Liver (tissue), 8 donors: ENCODE measurements at regions not wholly inside any gene's neighbourhood (a gene's known extent, or its start where the extent isn't known, plus 50 kb on each side); places are given as distances from the start of the nearest gene placed in this dataset.

Experiments
- DNase-seq: peaks from one replicate; pipeline ENCODE4 v3.0.0-alpha.2; 2017; ENCODE audit warnings: low spot score
- H3K27ac ChIP-seq, 2 donors: one replicate each; pipeline ENCODE4 v1.7.0; 2013; ENCODE audit warnings: inconsistent platforms in 2 of 2, low read length in 2 of 2, control low read depth in 1 of 2, low read depth in 1 of 2, mild to moderate bottlenecking in 1 of 2
- H3K27me3 ChIP-seq, 4 donors: one replicate each; pipeline versions ENCODE4 v1.6.1 to v1.7.0; 2013; ENCODE audit warnings: low read length in 3 of 4, inconsistent platforms in 1 of 4, mild to moderate bottlenecking in 1 of 4, moderate library complexity in 1 of 4; ENCODE audit not compliant: control insufficient read depth in 4 of 4, insufficient read depth in 4 of 4
- H3K36me3 ChIP-seq, 4 donors: one replicate each; pipeline versions ENCODE4 v1.6.1 to v1.7.0; 2013; ENCODE audit warnings: low read length in 3 of 4, mild to moderate bottlenecking in 3 of 4, low read depth in 1 of 4, moderate library complexity in 1 of 4; ENCODE audit not compliant: control insufficient read depth in 4 of 4, insufficient read depth in 3 of 4
- H3K4me1 ChIP-seq, 4 donors: one replicate each; pipeline versions ENCODE4 v1.6.1 to v1.7.0; 2013; ENCODE audit warnings: low read length in 3 of 4, mild to moderate bottlenecking in 3 of 4, moderate library complexity in 1 of 4; ENCODE audit not compliant: control insufficient read depth in 4 of 4, insufficient read depth in 4 of 4
- H3K4me3 ChIP-seq, 3 donors: one replicate each; pipeline versions ENCODE4 v1.6.1 to v1.7.0; 2013; ENCODE audit warnings: low read length in 3 of 3, control low read depth in 1 of 3, low read depth in 1 of 3, mild to moderate bottlenecking in 1 of 3
- H3K9ac ChIP-seq, 2 donors: one replicate each; pipeline ENCODE4 v1.7.0; 2013; ENCODE audit warnings: low read length in 2 of 2, mild to moderate bottlenecking in 2 of 2, moderate library complexity in 2 of 2, control low read depth in 1 of 2, low read depth in 1 of 2
- H3K9me3 ChIP-seq, 4 donors: one replicate each; pipeline versions ENCODE4 v1.6.1 to v1.7.0; 2013; ENCODE audit warnings: low read length in 3 of 4; ENCODE audit not compliant: control insufficient read depth in 4 of 4
- ATF3 ChIP-seq: IDR thresholded peaks from 2 replicates; pipeline ENCODE4 v1.6.1; 2016; ENCODE audit warnings: antibody characterized with exemption
- CTCF ChIP-seq: fragments of 150-350 bp; IDR thresholded peaks from 2 replicates; pipeline ENCODE4 v1.5.1; 2017; ENCODE audit warnings: improper control_type of control experiment, low read depth, low read length; ENCODE audit not compliant: missing input control
- EGR1 ChIP-seq, 2 donors: IDR thresholded peaks; 2 replicates each; pipeline ENCODE4 v1.6.1; 2016 to 2018; ENCODE audit warnings: antibody characterized with exemption in 2 of 2, low read depth in 2 of 2
- FOXA1 ChIP-seq: IDR thresholded peaks from 2 replicates; pipeline ENCODE4 v1.6.1; 2016; ENCODE audit warnings: antibody characterized with exemption
- FOXA2 ChIP-seq: IDR thresholded peaks from 2 replicates; pipeline ENCODE4 v1.6.1; 2016; ENCODE audit warnings: antibody characterized with exemption
- GABPA ChIP-seq, 2 donors: IDR thresholded peaks in 1 of 2; conservative IDR thresholded peaks in 1 of 2; 2 replicates each; pipeline ENCODE4 v1.6.1; 2016; ENCODE audit warnings: antibody characterized with exemption in 2 of 2, mild to moderate bottlenecking in 1 of 2, moderate library complexity in 1 of 2
- HNF4A ChIP-seq, 2 donors: conservative IDR thresholded peaks; 2 replicates each; pipeline ENCODE4 v1.6.1; 2016; ENCODE audit warnings: antibody characterized with exemption in 2 of 2, mild to moderate bottlenecking in 2 of 2
- HNF4G ChIP-seq: IDR thresholded peaks from 2 replicates; pipeline ENCODE4 v1.6.1; 2016; ENCODE audit warnings: antibody characterized with exemption
- JUND ChIP-seq, 2 donors: IDR thresholded peaks; 2 replicates each; pipeline ENCODE4 v1.6.1; 2016; ENCODE audit warnings: antibody characterized with exemption in 2 of 2
- RAD21 ChIP-seq, 2 donors: IDR thresholded peaks; 2 replicates each; pipeline ENCODE4 v1.6.1; 2016; ENCODE audit warnings: antibody characterized with exemption in 2 of 2, mild to moderate bottlenecking in 2 of 2
- REST ChIP-seq: IDR thresholded peaks from 2 replicates; pipeline ENCODE4 v1.6.1; 2016; ENCODE audit warnings: antibody characterized with exemption, mild to moderate bottlenecking
- RXRA ChIP-seq, 2 donors: IDR thresholded peaks; 2 replicates each; pipeline ENCODE4 v1.6.1; 2017 to 2018; ENCODE audit warnings: antibody characterized with exemption in 2 of 2, mild to moderate bottlenecking in 1 of 2
- SP1 ChIP-seq: IDR thresholded peaks from 2 replicates; pipeline ENCODE4 v1.6.1; 2018; ENCODE audit warnings: antibody characterized with exemption, mild to moderate bottlenecking
- TAF1 ChIP-seq: conservative IDR thresholded peaks from 2 replicates; pipeline ENCODE4 v1.6.1; 2016; ENCODE audit warnings: antibody characterized with exemption, mild to moderate bottlenecking
- YY1 ChIP-seq: IDR thresholded peaks from 2 replicates; pipeline ENCODE4 v1.6.1; 2016; ENCODE audit warnings: antibody characterized with exemption, mild to moderate bottlenecking
- WGBS: extraction: QIAGEN DNeasy Blood & Tissue Kit; methylation state at CpG from one replicate; pipeline ENCODE4 v1.1.7; 2013; 5-methylcytosine and 5-hydroxymethylcytosine counted together
- TF ChIP-seq, protein P1 (sequence below): IDR thresholded peaks from 2 replicates; pipeline ENCODE4 v1.6.1; 2016; ENCODE audit warnings: antibody characterized with exemption
- TF ChIP-seq, protein P2 (sequence below): IDR thresholded peaks from 2 replicates; pipeline ENCODE4 v1.6.1; 2016; ENCODE audit warnings: antibody characterized with exemption
- donor health status: healthy.
- donor health status: healthy.
- donor health status: healthy.
- donor health status: healthy.
- donor health status: healthy.

DNA sequence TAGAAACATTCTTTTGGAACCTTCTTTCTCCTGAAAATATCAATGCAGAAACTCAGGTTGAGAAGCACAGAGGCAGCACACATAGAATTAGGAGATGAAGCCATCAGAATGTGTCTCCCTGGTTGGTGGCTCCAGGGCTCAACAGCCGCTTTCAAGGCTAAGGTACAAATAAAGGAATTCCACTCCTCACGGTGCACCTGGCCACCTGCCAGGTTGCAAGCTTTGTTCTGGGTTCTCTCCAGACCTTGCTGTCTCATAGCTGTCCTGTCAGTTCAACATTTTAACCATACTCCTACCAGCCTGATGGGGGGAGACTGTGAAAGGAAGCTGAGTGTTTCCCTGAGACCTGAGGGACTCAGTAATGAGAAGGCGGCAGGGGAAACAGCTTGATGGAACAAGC is 96.3 kb upstream of the HPF1 start:
- H3K4me3 ChIP-seq, result no peak overlapping the region
- DNase-seq, result no peak
- no peaks in the 10 kb centered on the region for H3K4me1 ChIP-seq
- H3K9ac ChIP-seq, result no peak overlapping the region
- peaks cover 0 to 2% (median 0%) of the 10 kb centered on the region in 4 donors for H3K27me3 ChIP-seq
- H3K9me3 ChIP-seq, result no peaks in the 10 kb centered on the region
- H3K36me3 ChIP-seq, result no peaks in the 10 kb centered on the region
- WGBS, result 55% methylated on average over 3 of the region's 3 CpGs
- H3K27ac ChIP-seq, result no peak overlapping the region
- TF ChIP-seq RXRA (IDR thresholded peaks at IDR 0.05) (no peak), RAD21 (IDR thresholded peaks at IDR 0.05) (no peak), FOXA1 (no peak), REST (no peak), YY1 (no peak), ATF3 (no peak), SP1 (no peak), GABPA (IDR thresholded peaks at IDR 0.05 in 1 of 2, conservative IDR thresholded peaks at IDR 0.05 in 1 of 2) (no peak), TAF1 (no peak), HNF4A (conservative IDR thresholded peaks at IDR 0.05) (no peak), FOXA2 (no peak), CTCF (no peak)
- TF ChIP-seq, protein P1, sequence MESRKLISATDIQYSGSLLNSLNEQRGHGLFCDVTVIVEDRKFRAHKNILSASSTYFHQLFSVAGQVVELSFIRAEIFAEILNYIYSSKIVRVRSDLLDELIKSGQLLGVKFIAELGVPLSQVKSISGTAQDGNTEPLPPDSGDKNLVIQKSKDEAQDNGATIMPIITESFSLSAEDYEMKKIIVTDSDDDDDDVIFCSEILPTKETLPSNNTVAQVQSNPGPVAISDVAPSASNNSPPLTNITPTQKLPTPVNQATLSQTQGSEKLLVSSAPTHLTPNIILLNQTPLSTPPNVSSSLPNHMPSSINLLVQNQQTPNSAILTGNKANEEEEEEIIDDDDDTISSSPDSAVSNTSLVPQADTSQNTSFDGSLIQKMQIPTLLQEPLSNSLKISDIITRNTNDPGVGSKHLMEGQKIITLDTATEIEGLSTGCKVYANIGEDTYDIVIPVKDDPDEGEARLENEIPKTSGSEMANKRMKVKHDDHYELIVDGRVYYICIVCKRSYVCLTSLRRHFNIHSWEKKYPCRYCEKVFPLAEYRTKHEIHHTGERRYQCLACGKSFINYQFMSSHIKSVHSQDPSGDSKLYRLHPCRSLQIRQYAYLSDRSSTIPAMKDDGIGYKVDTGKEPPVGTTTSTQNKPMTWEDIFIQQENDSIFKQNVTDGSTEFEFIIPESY, result no peak

DNA sequence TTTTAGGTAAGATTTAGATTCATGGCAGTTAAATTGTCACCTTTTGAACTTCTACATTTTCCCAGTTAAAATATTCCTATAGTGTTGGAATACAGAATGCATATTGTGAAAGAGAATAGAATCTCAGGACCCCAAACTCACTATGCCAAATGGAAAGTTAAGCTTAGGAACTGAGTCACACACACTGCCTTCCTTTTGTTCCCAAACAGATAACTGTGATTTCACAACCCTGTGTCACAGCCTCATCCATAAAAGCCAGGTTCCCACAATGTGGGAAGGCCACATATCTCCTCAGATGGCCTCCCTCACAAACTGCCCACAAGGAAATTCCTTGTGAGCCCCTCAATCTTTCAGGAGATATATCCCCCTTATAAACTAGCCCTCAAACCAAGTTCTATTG is 94.7 kb upstream of the HPF1 start:
- Histone ChIP-seq H3K27ac (no peak overlapping the region), H3K4me3 (no peak overlapping the region), H3K9ac (no peak overlapping the region), H3K9me3 (no peaks in the 10 kb centered on the region), H3K27me3 (peaks cover 0 to 2% (median 0%) of the 10 kb centered on the region in 4 donors), H3K4me1 (no peaks in the 10 kb centered on the region), H3K36me3 (no peaks in the 10 kb centered on the region)
- TF ChIP-seq SP1, result no peak
- TF ChIP-seq GABPA (IDR thresholded peaks at IDR 0.05 in 1 of 2, conservative IDR thresholded peaks at IDR 0.05 in 1 of 2), result no peak
- no peak for TF ChIP-seq JUND (IDR thresholded peaks at IDR 0.05)
- TF ChIP-seq EGR1 (IDR thresholded peaks at IDR 0.05; ENCODE audit: low read depth in 2 of 2), result no peak
- TF ChIP-seq, protein P2, sequence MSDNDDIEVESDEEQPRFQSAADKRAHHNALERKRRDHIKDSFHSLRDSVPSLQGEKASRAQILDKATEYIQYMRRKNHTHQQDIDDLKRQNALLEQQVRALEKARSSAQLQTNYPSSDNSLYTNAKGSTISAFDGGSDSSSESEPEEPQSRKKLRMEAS, result no peak
- no peak for TF ChIP-seq RXRA (IDR thresholded peaks at IDR 0.05)
- no peak for TF ChIP-seq HNF4G
- TF ChIP-seq REST, result no peak
- TF ChIP-seq FOXA2, result no peak
- no peak for TF ChIP-seq CTCF
- TF ChIP-seq FOXA1, result no peak
- no peak for DNase-seq
